ENCODE measurements at regions not wholly inside any gene's neighbourhood (a gene's known extent, or its start where the extent isn't known, plus 50 kb on each side); places are given as distances from the start of the nearest gene placed in this dataset.

DNA sequence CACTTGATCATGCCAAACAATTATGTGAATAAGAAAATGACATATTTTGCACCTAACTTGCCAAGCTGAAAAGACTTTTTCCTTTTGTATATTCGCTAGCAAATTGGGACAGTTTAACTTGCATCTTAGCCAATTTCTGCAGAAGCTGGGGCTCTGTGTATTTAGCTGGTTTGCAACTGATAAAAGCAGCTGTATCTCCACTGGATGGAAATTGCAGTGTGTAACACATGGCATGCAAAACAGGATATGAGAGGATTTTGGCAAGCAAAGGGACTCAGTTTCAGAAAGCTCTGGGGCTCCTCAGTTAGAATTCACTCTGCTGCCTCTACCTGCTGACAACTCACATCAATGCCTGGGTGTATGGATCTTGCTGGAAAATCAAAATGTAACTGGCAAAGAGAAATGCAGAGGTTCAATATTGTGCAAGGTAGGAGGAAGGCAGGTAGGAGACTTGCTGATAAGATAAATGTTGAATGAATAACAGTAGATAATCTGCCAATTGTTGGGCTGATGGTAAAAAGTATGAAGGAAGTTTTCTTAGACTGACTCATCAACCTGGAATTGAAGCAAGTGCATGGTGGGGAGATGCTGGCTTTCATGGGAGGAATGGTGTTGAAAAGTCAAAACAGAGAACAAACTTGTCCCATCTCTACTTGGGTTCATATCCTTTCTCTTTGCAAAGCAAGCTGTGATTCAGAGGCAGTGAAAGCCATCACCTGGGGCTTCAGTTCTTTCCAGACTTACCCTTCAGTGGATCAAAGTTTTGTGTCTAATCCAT, 546.9 kb upstream of the AMELY start:
- TF ChIP-seq, protein P1, sequence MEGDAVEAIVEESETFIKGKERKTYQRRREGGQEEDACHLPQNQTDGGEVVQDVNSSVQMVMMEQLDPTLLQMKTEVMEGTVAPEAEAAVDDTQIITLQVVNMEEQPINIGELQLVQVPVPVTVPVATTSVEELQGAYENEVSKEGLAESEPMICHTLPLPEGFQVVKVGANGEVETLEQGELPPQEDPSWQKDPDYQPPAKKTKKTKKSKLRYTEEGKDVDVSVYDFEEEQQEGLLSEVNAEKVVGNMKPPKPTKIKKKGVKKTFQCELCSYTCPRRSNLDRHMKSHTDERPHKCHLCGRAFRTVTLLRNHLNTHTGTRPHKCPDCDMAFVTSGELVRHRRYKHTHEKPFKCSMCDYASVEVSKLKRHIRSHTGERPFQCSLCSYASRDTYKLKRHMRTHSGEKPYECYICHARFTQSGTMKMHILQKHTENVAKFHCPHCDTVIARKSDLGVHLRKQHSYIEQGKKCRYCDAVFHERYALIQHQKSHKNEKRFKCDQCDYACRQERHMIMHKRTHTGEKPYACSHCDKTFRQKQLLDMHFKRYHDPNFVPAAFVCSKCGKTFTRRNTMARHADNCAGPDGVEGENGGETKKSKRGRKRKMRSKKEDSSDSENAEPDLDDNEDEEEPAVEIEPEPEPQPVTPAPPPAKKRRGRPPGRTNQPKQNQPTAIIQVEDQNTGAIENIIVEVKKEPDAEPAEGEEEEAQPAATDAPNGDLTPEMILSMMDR (conservative IDR thresholded peaks at IDR 0.05; ENCODE audit: low read depth, low read length) = no peak
- DNase-seq (ENCODE audit: low read depth) = no peak
- no peak overlapping the region for H3K4me3 ChIP-seq (ENCODE audit: low read depth, low read length)

GRCh38 chrY:7457286-7458015, 545.9 kb upstream of the AMELY start:
- TF ChIP-seq, protein P1 (conservative IDR thresholded peaks at IDR 0.05; ENCODE audit: low read depth, low read length) = no peak
- no peak for DNase-seq (ENCODE audit: low read depth)
- no peak overlapping the region for H3K4me3 ChIP-seq (ENCODE audit: low read depth, low read length)

DNA sequence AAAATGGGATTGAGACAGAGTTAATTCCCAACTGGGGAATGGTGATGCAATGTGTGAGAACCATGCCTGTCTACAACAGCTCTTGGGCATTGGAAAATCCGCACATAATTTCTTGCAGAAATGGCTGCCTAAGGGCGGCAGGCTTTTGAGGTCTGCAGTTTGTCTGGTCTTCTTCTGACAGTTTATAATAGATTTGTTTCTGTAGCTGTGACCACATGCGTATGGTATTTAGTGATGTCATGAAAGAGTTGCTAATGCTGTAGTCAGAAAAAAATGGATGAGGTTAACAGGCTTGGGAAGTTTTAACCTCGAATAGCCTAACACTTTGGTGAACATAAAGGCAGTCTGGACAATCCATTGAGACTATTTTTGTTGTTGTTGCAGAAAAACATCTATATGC, 544.1 kb upstream of the AMELY start:
- no peak for DNase-seq (ENCODE audit: low read depth)
- no peak overlapping the region for H3K4me3 ChIP-seq (ENCODE audit: low read depth, low read length)
- TF ChIP-seq, protein P1 (conservative IDR thresholded peaks at IDR 0.05; ENCODE audit: low read depth, low read length) = no peak

DNA sequence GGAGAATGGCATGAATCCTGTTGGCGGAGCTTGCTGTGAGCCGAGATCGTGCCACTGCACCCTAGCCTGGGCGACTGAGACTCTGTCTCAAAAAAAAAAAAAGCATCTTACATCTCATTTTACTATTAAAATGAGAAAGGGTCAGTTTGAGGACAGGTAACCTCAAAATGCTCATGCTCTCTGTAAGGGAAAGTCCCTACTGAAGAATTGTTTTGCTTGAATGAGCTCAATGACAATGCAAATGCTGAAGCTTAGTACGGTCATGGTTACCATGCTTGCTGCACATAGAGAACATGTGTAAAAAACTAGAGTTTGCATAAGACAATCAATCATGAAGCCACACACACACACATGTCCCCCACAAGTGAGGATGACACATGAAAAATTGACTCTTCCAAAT, 541.8 kb upstream of the AMELY start:
- TF ChIP-seq, protein P1 (conservative IDR thresholded peaks at IDR 0.05; ENCODE audit: low read depth, low read length) = no peak
- DNase-seq (ENCODE audit: low read depth) = no peak

GRCh38 chrY:7452246-7452645, 540.7 kb upstream of the AMELY start:
- no peak overlapping the region for H3K4me3 ChIP-seq (ENCODE audit: low read depth, low read length)
- TF ChIP-seq, protein P1 (conservative IDR thresholded peaks at IDR 0.05; ENCODE audit: low read depth, low read length) = no peak
- DNase-seq (ENCODE audit: low read depth) = no peak

More for the DNA sequence above, 541.8 kb upstream of the AMELY start:
- no peak overlapping the region for H3K4me3 ChIP-seq (ENCODE audit: low read depth, low read length)

- no peak overlapping the region for H3K4me3 ChIP-seq (ENCODE audit: low read depth, low read length)
- DNase-seq (ENCODE audit: low read depth) = no peak
- TF ChIP-seq, protein P1 (conservative IDR thresholded peaks at IDR 0.05; ENCODE audit: low read depth, low read length) = no peak
These were observed 538.3 kb upstream of the AMELY start for GRCh38 chrY:7449860-7450259.
